CD4-positive, alpha-beta T cell treated with Interleukin-6 for 4 hours (primary cell): ENCODE measurements at regions not wholly inside any gene's neighbourhood (a gene's known extent, or its start where the extent isn't known, plus 50 kb on each side); places are given as distances from the start of the nearest gene placed in this dataset.

Source experiments
- DNase-seq: peaks from one replicate; pipeline ENCODE4 v3.0.0-alpha.2; 2020; ENCODE audit warnings: mixed read lengths

- no peak for DNase-seq
Observed at GRCh38 chr2:104452558-104452957, 401.4 kb upstream of the POU3F3 start.

- no peak for DNase-seq
Observed at GRCh38 chr2:104462731-104463130, 391.2 kb upstream of the POU3F3 start.

- DNase-seq = no peak
Observed at GRCh38 chr2:104465981-104466380, 387.9 kb upstream of the POU3F3 start.

GRCh38 chr2:104468846-104469245, 385.1 kb upstream of the POU3F3 start:
- DNase-seq = no peak

GRCh38 chr2:104472076-104472475, 381.8 kb upstream of the POU3F3 start:
- DNase-seq = no peak

- DNase-seq = no peak
Observed at GRCh38 chr2:104473546-104473945, 380.4 kb upstream of the POU3F3 start.

GRCh38 chr2:104474716-104475115, 379.2 kb upstream of the POU3F3 start:
- no peak for DNase-seq

GRCh38 chr2:104476075-104476474, 377.8 kb upstream of the POU3F3 start:
- no peak for DNase-seq

GRCh38 chr2:104476563-104476988, 377.3 kb upstream of the POU3F3 start:
- no peak for DNase-seq

- DNase-seq = no peak
Observed at GRCh38 chr2:104481341-104481740, 372.6 kb upstream of the POU3F3 start.

GRCh38 chr2:104487366-104487765, 366.5 kb upstream of the POU3F3 start:
- DNase-seq = no peak

- no peak for DNase-seq
Observed at GRCh38 chr2:104493698-104494097, 360.2 kb upstream of the POU3F3 start.

GRCh38 chr2:104501342-104501741, 352.6 kb upstream of the POU3F3 start:
- DNase-seq = no peak

- DNase-seq = no peak
Observed at GRCh38 chr2:104501929-104502328, 352.0 kb upstream of the POU3F3 start.

- DNase-seq = no peak
Observed at GRCh38 chr2:104502901-104503300, 351.0 kb upstream of the POU3F3 start.

GRCh38 chr2:104504331-104505073, 349.4 kb upstream of the POU3F3 start:
- no peak for DNase-seq

- no peak for DNase-seq
Observed at GRCh38 chr2:104518256-104518655, 335.7 kb upstream of the POU3F3 start.

GRCh38 chr2:104521247-104521646, 332.7 kb upstream of the POU3F3 start:
- no peak for DNase-seq

GRCh38 chr2:104523921-104524320, 330.0 kb upstream of the POU3F3 start:
- DNase-seq = no peak

- no peak for DNase-seq
Observed at GRCh38 chr2:104528101-104528500, 325.8 kb upstream of the POU3F3 start.

- DNase-seq = no peak
Observed at GRCh38 chr2:104531122-104531521, 322.8 kb upstream of the POU3F3 start.

GRCh38 chr2:104537116-104537515, 316.8 kb upstream of the POU3F3 start:
- no peak for DNase-seq

GRCh38 chr2:104538077-104538476, 315.8 kb upstream of the POU3F3 start:
- no peak for DNase-seq

- no peak for DNase-seq
Observed at GRCh38 chr2:104539649-104540048, 314.3 kb upstream of the POU3F3 start.

- DNase-seq = no peak
Observed at GRCh38 chr2:104545055-104545454, 308.9 kb upstream of the POU3F3 start.
